HG02571 (cell line): ENCODE measurements at regions not wholly inside any gene's neighbourhood (a gene's known extent, or its start where the extent isn't known, plus 50 kb on each side); places are given as distances from the start of the nearest gene placed in this dataset.

Source experiments
- ATAC-seq: cut with Tn5 transposase; IDR thresholded peaks from one replicate; pipeline ENCODE4 v1.9.1; 2021; ENCODE audit warnings: mild to moderate bottlenecking, moderate library complexity; ENCODE audit not compliant: unreplicated experiment

- no peak for ATAC-seq
These were observed 50.6 kb upstream of the SMNDC1 start for GRCh38 chr10:110355141-110355831.

- ATAC-seq, result peak; percentile 11
These were observed 51.4 kb upstream of the SMNDC1 start for GRCh38 chr10:110355922-110356627.

GRCh38 chr10:110356628-110357245, 52.0 kb upstream of the SMNDC1 start:
- ATAC-seq, result peak; percentile 67

GRCh38 chr10:110357252-110357780, 52.6 kb upstream of the SMNDC1 start:
- ATAC-seq, result peak; percentile 31

- ATAC-seq, result no peak
These were observed 53.2 kb upstream of the SMNDC1 start for GRCh38 chr10:110357871-110358270.

GRCh38 chr10:110358278-110358677, 53.6 kb upstream of the SMNDC1 start:
- no peak for ATAC-seq

- ATAC-seq, result no peak
These were observed 54.3 kb upstream of the SMNDC1 start for GRCh38 chr10:110358869-110359629.

- ATAC-seq, result no peak
These were observed 56.2 kb upstream of the SMNDC1 start for GRCh38 chr10:110360857-110361474.

GRCh38 chr10:110361800-110362456, 57.2 kb upstream of the SMNDC1 start:
- no peak for ATAC-seq

- ATAC-seq, result no peak
These were observed 59.1 kb upstream of the SMNDC1 start for GRCh38 chr10:110363572-110364411.

GRCh38 chr10:110364531-110364937, 59.8 kb upstream of the SMNDC1 start:
- no peak for ATAC-seq

- ATAC-seq, result no peak
These were observed 60.8 kb upstream of the SMNDC1 start for GRCh38 chr10:110365356-110366143.

- no peak for ATAC-seq
These were observed 61.9 kb upstream of the SMNDC1 start for GRCh38 chr10:110366635-110367034.

GRCh38 chr10:110368002-110368401, 63.3 kb upstream of the SMNDC1 start:
- peak; percentile 52 for ATAC-seq

GRCh38 chr10:110368556-110368955, 63.8 kb upstream of the SMNDC1 start:
- ATAC-seq, result no peak

- no peak for ATAC-seq
These were observed 65.3 kb upstream of the SMNDC1 start for GRCh38 chr10:110370006-110370405.

GRCh38 chr10:110372656-110373055, 67.9 kb upstream of the SMNDC1 start:
- ATAC-seq, result no peak

GRCh38 chr10:110373059-110373458, 68.3 kb upstream of the SMNDC1 start:
- ATAC-seq, result no peak
